Neural progenitor cell (in vitro differentiated cells): ENCODE measurements at regions not wholly inside any gene's neighbourhood (a gene's known extent, or its start where the extent isn't known, plus 50 kb on each side); places are given as distances from the start of the nearest gene placed in this dataset.

Experiments used
- DNase-seq: peaks from one replicate; pipeline ENCODE4 v3.0.0-alpha.2; 2016; ENCODE audit warnings: low spot score
- H2AFZ ChIP-seq: fragments of 200-600 bp; sonication (generic); replicated peaks from 2 replicates; pipeline ENCODE4 v1.6.1; 2016; ENCODE audit warnings: antibody characterized with exemption
- H3F3A ChIP-seq: fragments of 200-600 bp; sonication (generic); 2 replicates; pipeline ENCODE4 v1.6.1; 2016; ENCODE audit warnings: antibody characterized with exemption, low read depth
- H3K27ac ChIP-seq: fragments of 200-600 bp; sonication (generic); 2 replicates; pipeline ENCODE4 v1.5.1; 2016; ENCODE audit warnings: mild to moderate bottlenecking
- H3K27me3 ChIP-seq: fragments of 200-600 bp; sonication (generic); 2 replicates; pipeline ENCODE4 v1.6.1; 2016; ENCODE audit warnings: mild to moderate bottlenecking, moderate library complexity
- H3K36me3 ChIP-seq: fragments of 200-600 bp; sonication (generic); 2 replicates; pipeline ENCODE4 v1.5.1; 2016
- H3K4me1 ChIP-seq: fragments of 200-600 bp; sonication (generic); 2 replicates; pipeline ENCODE4 v1.6.1; 2016; ENCODE audit warnings: mixed run types
- H3K4me2 ChIP-seq: fragments of 200-600 bp; sonication (generic); 2 replicates; pipeline ENCODE4 v1.6.1; 2016
- H3K4me3 ChIP-seq: fragments of 200-600 bp; sonication (generic); 2 replicates; pipeline ENCODE4 v1.5.1; 2016
- H3K79me2 ChIP-seq: fragments of 200-600 bp; sonication (generic); 2 replicates; pipeline ENCODE4 v1.6.1; 2016; ENCODE audit warnings: low read depth
- H3K9ac ChIP-seq: fragments of 200-600 bp; sonication (generic); 2 replicates; pipeline ENCODE4 v1.6.1; 2016
- H3K9me3 ChIP-seq: fragments of 200-600 bp; sonication (generic); 2 replicates; pipeline ENCODE4 v1.5.1; 2016; ENCODE audit warnings: low read depth
- H4K20me1 ChIP-seq: fragments of 200-600 bp; sonication (generic); 2 replicates; pipeline ENCODE4 v1.6.1; 2016; ENCODE audit warnings: low read depth
- H3K27ac Mint-ChIP-seq: 3 replicates; pipeline ENCODE4 v1.8.0; 2021; ENCODE audit warnings: mixed read lengths
- H3K27me3 Mint-ChIP-seq: 2 replicates; pipeline ENCODE4 v1.8.0; 2022; ENCODE audit warnings: low read depth, mild to moderate bottlenecking, inconsistent platforms, moderate library complexity, mixed read lengths; ENCODE audit not compliant: insufficient read depth
- H3K36me3 Mint-ChIP-seq: 3 replicates; pipeline ENCODE4 v1.8.0; 2021; ENCODE audit warnings: mixed read lengths
- H3K4me1 Mint-ChIP-seq: 3 replicates; pipeline ENCODE4 v1.8.0; 2021; ENCODE audit warnings: mixed read lengths
- H3K4me3 Mint-ChIP-seq: 3 replicates; pipeline ENCODE4 v1.8.0; 2021; ENCODE audit warnings: mild to moderate bottlenecking, moderate library complexity, mixed read lengths
- H3K9me3 Mint-ChIP-seq: 3 replicates; pipeline ENCODE4 v1.8.0; 2020; ENCODE audit warnings: mixed read lengths
- CTCF ChIP-seq: fragments of 200-600 bp; sonication (generic); IDR thresholded peaks from 2 replicates; pipeline ENCODE4 v1.5.1; 2017; ENCODE audit warnings: antibody characterized with exemption, mild to moderate bottlenecking
- EZH2 ChIP-seq: fragments of 200-600 bp; sonication (generic); IDR thresholded peaks from 2 replicates; pipeline ENCODE4 v1.6.1; 2017; ENCODE audit warnings: antibody characterized with exemption, mild to moderate bottlenecking, moderate library complexity
- EZH2phosphoT487 ChIP-seq: fragments of 200-600 bp; sonication (generic); IDR thresholded peaks from 2 replicates; pipeline ENCODE4 v1.6.1; 2017; ENCODE audit warnings: antibody characterized with exemption

GRCh38 chr5:163635631-163636030 is 130.2 kb downstream of the MAT2B start:
- Histone ChIP-seq H3K27me3 (no peaks in the 10 kb centered on the region), H3K4me1 (no peaks in the 10 kb centered on the region), H3K4me2 (no peak overlapping the region), H3K4me3 (no peak overlapping the region), H3K79me2 (no peaks in the 10 kb centered on the region), H3F3A (no peaks in the 10 kb centered on the region), H4K20me1 (no peaks in the 10 kb centered on the region), H3K36me3 (no peaks in the 10 kb centered on the region), H3K9me3 (no peaks in the 10 kb centered on the region), H3K9ac (no peak overlapping the region), H3K27ac (no peak overlapping the region), H2AFZ (no peak overlapping the region)
- no peaks in the 10 kb centered on the region for H3K27me3 Mint-ChIP-seq
- H3K9me3 Mint-ChIP-seq = no peaks in the 10 kb centered on the region
- TF ChIP-seq CTCF (no peak), EZH2 (no peak)
- no peak overlapping the region for H3K4me3 Mint-ChIP-seq
- no peak for DNase-seq
- H3K27ac Mint-ChIP-seq = no peak overlapping the region
- no peaks in the 10 kb centered on the region for H3K4me1 Mint-ChIP-seq
- no peaks in the 10 kb centered on the region for H3K36me3 Mint-ChIP-seq

- no peak overlapping the region for H3K4me2 ChIP-seq
- H3K79me2 ChIP-seq = no peaks in the 10 kb centered on the region
- H3K4me3 ChIP-seq = no peak overlapping the region
- no peaks in the 10 kb centered on the region for H3K27me3 ChIP-seq
- Mint-ChIP-seq H3K4me3 (no peak overlapping the region), H3K27ac (no peak overlapping the region), H3K9me3 (no peaks in the 10 kb centered on the region), H3K27me3 (no peaks in the 10 kb centered on the region), H3K4me1 (no peaks in the 10 kb centered on the region), H3K36me3 (no peaks in the 10 kb centered on the region)
- DNase-seq = no peak
- H3K4me1 ChIP-seq = no peaks in the 10 kb centered on the region
- H3K36me3 ChIP-seq = no peaks in the 10 kb centered on the region
- H3K9ac ChIP-seq = no peak overlapping the region
- no peaks in the 10 kb centered on the region for H3K9me3 ChIP-seq
- TF ChIP-seq CTCF (no peak), EZH2phosphoT487 (no peak)
- no peaks in the 10 kb centered on the region for H4K20me1 ChIP-seq
- H3F3A ChIP-seq = no peaks in the 10 kb centered on the region
- no peak overlapping the region for H3K27ac ChIP-seq
- H2AFZ ChIP-seq = peak overlapping the region; percentile 2
These were observed 137.5 kb downstream of the MAT2B start for GRCh38 chr5:163642904-163643303.

- H3K9ac ChIP-seq = no peak overlapping the region
- no peak for DNase-seq
- no peaks in the 10 kb centered on the region for H3K36me3 ChIP-seq
- no peaks in the 10 kb centered on the region for H3K9me3 ChIP-seq
- H3K4me1 ChIP-seq = no peaks in the 10 kb centered on the region
- Mint-ChIP-seq H3K4me1 (no peaks in the 10 kb centered on the region), H3K9me3 (no peaks in the 10 kb centered on the region), H3K27ac (no peak overlapping the region), H3K36me3 (no peaks in the 10 kb centered on the region), H3K27me3 (no peaks in the 10 kb centered on the region), H3K4me3 (no peak overlapping the region)
- no peak overlapping the region for H2AFZ ChIP-seq
- H4K20me1 ChIP-seq = no peaks in the 10 kb centered on the region
- H3F3A ChIP-seq = no peaks in the 10 kb centered on the region
- TF ChIP-seq CTCF (no peak), EZH2 (no peak), EZH2phosphoT487 (no peak)
- no peak overlapping the region for H3K4me3 ChIP-seq
- H3K27me3 ChIP-seq = no peaks in the 10 kb centered on the region
- H3K79me2 ChIP-seq = no peaks in the 10 kb centered on the region
- H3K4me2 ChIP-seq = no peak overlapping the region
- H3K27ac ChIP-seq = no peak overlapping the region
These were observed 140.3 kb downstream of the MAT2B start for GRCh38 chr5:163645421-163646416.
